Panc1 (cell line): ENCODE measurements at regions not wholly inside any gene's neighbourhood (a gene's known extent, or its start where the extent isn't known, plus 50 kb on each side); places are given as distances from the start of the nearest gene placed in this dataset.
"Not testable (repeated sequence)": the region's sequence is repeated elsewhere in the genome, so short reads cannot be mapped to it uniquely, and the experiment has no call there.

Experiments used
- ATAC-seq: fragments of 200-7000 bp; cut with Tn5 transposase; 2 replicates; pipeline ENCODE4 v1.9.1; 2020; ENCODE audit warnings: mild to moderate bottlenecking, moderate library complexity
- BruUV-seq: library from RNA; stranded (reverse); fragments of 400-500 nt; replicated peaks from 2 replicates; lab custom pipeline; 2021; lab: Mats Ljungman, UMichigan
- CTCF ChIA-PET: fragments of 300-600 bp; sonication (Branson Sonifier 250); formaldehyde crosslinking; loops from one replicate; lab custom pipeline; 2022; ENCODE audit warnings: antibody characterized with exemption; lab: Charles Lee
- POLR2A ChIA-PET: fragments of 300-600 bp; sonication (Branson Sonifier 250); formaldehyde crosslinking; loops from one replicate; lab custom pipeline; 2022; ENCODE audit warnings: antibody characterized with exemption; lab: Charles Lee
- DNase-seq: peaks from one replicate; pipeline ENCODE4 v3.0.0-alpha.2; 2010; ENCODE audit warnings: low read depth, low spot score
- H3K27ac ChIP-seq: 2 replicates; pipeline ENCODE4 v1.5.1; 2011; ENCODE audit warnings: mild to moderate bottlenecking, low read length, inconsistent platforms
- H3K27me3 ChIP-seq: fragments of 200-500 bp; sonication (Bioruptor generic); 2 replicates; pipeline ENCODE4 v1.6.0; 2014; ENCODE audit warnings: low read length, inconsistent platforms; ENCODE audit not compliant: control insufficient read depth, insufficient read depth
- H3K36me3 ChIP-seq: fragments of 200-500 bp; sonication (Bioruptor generic); 2 replicates; pipeline ENCODE4 v1.5.1; 2014; ENCODE audit warnings: inconsistent platforms, mild to moderate bottlenecking, low read length, moderate library complexity; ENCODE audit not compliant: control insufficient read depth, insufficient read depth
- H3K4me1 ChIP-seq: 2 replicates; pipeline ENCODE4 v1.5.1; 2011; ENCODE audit warnings: inconsistent platforms, mild to moderate bottlenecking, low read length, moderate library complexity; ENCODE audit not compliant: control insufficient read depth, insufficient read depth
- H3K4me3 ChIP-seq, 2 experiments: 2 replicates each; pipeline ENCODE4 v1.5.1; 2011 to 2012; ENCODE audit warnings: low read depth in 2 of 2, low read length in 2 of 2, mild to moderate bottlenecking in 2 of 2, inconsistent platforms in 1 of 2, moderate library complexity in 1 of 2
- H3K9me3 ChIP-seq: fragments of 200-500 bp; sonication (Bioruptor generic); 2 replicates; pipeline ENCODE4 v1.5.1; 2014; ENCODE audit warnings: low read depth, mild to moderate bottlenecking, inconsistent platforms, low read length, moderate library complexity; ENCODE audit not compliant: control insufficient read depth, insufficient read depth
- POLR2AphosphoS5 ChIP-seq: IDR thresholded peaks from 2 replicates; pipeline ENCODE4 v1.6.1; 2012; ENCODE audit warnings: mild to moderate bottlenecking, low read depth, low read length, moderate library complexity
- SIN3A ChIP-seq: IDR thresholded peaks from 2 replicates; pipeline ENCODE4 v1.6.1; 2012; ENCODE audit warnings: low read depth, mild to moderate bottlenecking, low read length, moderate library complexity, borderline replicate concordance; ENCODE audit not compliant: insufficient read depth
- TCF7L2 ChIP-seq: IDR thresholded peaks from 2 replicates; pipeline ENCODE4 v1.6.1; 2011; ENCODE audit warnings: mild to moderate bottlenecking, low read depth, low read length, inconsistent platforms
- in situ Hi-C: cut with HindIII; loops from 2 replicates; pipeline ENCODE4 v1.10.0; 2016; ENCODE audit warnings: low sequenced_read_pairs, low pct_unique_long_range_greater_than_20kb
- intact Hi-C: fragments of 100-400 bp; cut with micrococcal nuclease; formaldehyde crosslinking; loops from one replicate; pipeline ENCODE4 v1.10.0; 2022; ENCODE audit not compliant: unreplicated experiment
- TF ChIP-seq, protein P1 (sequence below): fragments of 450-650 bp; IDR thresholded peaks from 2 replicates; pipeline ENCODE4 v1.5.1; 2017; ENCODE audit warnings: mild to moderate bottlenecking
- TF ChIP-seq, protein P2 (sequence below), 2 experiments: IDR thresholded peaks; 2 replicates each; pipeline ENCODE4 v1.6.1; 2011 to 2012; ENCODE audit warnings: low read depth in 2 of 2, control low read depth in 1 of 2, low read length in 1 of 2, mild to moderate bottlenecking in 1 of 2, moderate library complexity in 1 of 2; ENCODE audit not compliant: insufficient read depth in 1 of 2

DNA sequence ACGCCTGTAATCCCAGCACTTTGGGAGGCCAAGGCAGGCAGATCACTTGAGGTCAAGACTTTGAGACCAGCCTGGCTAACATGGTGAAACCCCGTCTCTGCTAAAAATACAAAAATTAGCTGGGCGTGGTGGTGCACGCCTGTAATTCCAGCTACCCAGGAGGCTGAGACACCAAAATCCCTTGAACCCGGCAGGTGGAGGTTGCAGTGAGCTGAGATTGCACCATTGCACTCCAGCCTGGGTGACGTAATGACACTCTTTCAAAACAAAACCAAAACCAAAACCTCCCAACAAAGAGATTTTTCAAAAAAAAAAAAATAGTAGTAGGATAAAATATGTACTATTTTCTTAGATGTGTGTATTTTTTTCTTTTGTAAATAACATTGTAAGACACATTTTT lies 79.1 kb upstream of the MELK start:
- H3K4me1 ChIP-seq, H3K4me3 ChIP-seq, H3K9me3 ChIP-seq, in situ Hi-C loops, H3K27me3 ChIP-seq, H3K27ac ChIP-seq, intact Hi-C loops, BruUV-seq, ATAC-seq, H3K36me3 ChIP-seq, DNase-seq: not testable (repeated sequence)
- POLR2A ChIA-PET: interaction anchor here (0.6 kb wide), 1 partner anchor 234 kb away, joined by 9 read pairs; no protein-coding TSS in a partner anchor
- CTCF ChIA-PET: interaction anchor here (0.5 kb wide), 1 partner anchor 68 kb away, joined by 3 read pairs; no protein-coding TSS in a partner anchor

DNA sequence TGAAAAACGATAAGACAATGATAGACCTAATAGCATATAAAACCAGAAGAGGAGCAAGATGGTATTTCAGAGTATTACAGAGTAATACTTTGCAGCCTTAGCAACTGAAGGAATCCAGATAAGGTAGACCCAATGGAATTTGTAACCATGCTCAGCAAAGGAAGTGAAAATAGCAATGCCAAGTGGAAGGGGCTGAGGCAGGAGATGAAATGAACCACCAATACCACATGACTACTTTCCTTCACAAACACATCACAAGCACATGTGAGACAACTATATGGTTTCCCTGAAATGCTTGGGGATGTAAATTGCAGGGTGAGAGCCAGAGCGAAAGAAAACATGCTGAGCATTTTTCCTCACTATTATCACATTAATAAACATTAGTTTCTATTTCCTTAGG lies 79.8 kb upstream of the MELK start:
- Histone ChIP-seq H3K36me3 (no peaks in the 10 kb centered on the region), H3K4me1 (peaks cover 8% of the 10 kb centered on the region), H3K4me3 (no peak overlapping the region), H3K27me3 (no peaks in the 10 kb centered on the region; the same call in 1 of the 2 replicates), H3K9me3 (no peaks in the 10 kb centered on the region), H3K27ac (no peak overlapping the region)
- ChIA-PET POLR2A (interaction anchor here (0.5 to 0.6 kb wide), 2 partner anchors 233 to 420 kb away, joined by 4 to 9 read pairs; no protein-coding TSS in a partner anchor), CTCF (no interaction called here)
- ATAC-seq (no peak), DNase-seq (no peak)
- BruUV-seq: no TSS peak
- in situ Hi-C loops: no loop called here
- intact Hi-C loops: no loop called here
- TF ChIP-seq TCF7L2 (no peak), SIN3A (no peak), POLR2AphosphoS5 (no peak)
- TF ChIP-seq, protein P1, sequence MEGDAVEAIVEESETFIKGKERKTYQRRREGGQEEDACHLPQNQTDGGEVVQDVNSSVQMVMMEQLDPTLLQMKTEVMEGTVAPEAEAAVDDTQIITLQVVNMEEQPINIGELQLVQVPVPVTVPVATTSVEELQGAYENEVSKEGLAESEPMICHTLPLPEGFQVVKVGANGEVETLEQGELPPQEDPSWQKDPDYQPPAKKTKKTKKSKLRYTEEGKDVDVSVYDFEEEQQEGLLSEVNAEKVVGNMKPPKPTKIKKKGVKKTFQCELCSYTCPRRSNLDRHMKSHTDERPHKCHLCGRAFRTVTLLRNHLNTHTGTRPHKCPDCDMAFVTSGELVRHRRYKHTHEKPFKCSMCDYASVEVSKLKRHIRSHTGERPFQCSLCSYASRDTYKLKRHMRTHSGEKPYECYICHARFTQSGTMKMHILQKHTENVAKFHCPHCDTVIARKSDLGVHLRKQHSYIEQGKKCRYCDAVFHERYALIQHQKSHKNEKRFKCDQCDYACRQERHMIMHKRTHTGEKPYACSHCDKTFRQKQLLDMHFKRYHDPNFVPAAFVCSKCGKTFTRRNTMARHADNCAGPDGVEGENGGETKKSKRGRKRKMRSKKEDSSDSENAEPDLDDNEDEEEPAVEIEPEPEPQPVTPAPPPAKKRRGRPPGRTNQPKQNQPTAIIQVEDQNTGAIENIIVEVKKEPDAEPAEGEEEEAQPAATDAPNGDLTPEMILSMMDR: no peak
- TF ChIP-seq, protein P2, sequence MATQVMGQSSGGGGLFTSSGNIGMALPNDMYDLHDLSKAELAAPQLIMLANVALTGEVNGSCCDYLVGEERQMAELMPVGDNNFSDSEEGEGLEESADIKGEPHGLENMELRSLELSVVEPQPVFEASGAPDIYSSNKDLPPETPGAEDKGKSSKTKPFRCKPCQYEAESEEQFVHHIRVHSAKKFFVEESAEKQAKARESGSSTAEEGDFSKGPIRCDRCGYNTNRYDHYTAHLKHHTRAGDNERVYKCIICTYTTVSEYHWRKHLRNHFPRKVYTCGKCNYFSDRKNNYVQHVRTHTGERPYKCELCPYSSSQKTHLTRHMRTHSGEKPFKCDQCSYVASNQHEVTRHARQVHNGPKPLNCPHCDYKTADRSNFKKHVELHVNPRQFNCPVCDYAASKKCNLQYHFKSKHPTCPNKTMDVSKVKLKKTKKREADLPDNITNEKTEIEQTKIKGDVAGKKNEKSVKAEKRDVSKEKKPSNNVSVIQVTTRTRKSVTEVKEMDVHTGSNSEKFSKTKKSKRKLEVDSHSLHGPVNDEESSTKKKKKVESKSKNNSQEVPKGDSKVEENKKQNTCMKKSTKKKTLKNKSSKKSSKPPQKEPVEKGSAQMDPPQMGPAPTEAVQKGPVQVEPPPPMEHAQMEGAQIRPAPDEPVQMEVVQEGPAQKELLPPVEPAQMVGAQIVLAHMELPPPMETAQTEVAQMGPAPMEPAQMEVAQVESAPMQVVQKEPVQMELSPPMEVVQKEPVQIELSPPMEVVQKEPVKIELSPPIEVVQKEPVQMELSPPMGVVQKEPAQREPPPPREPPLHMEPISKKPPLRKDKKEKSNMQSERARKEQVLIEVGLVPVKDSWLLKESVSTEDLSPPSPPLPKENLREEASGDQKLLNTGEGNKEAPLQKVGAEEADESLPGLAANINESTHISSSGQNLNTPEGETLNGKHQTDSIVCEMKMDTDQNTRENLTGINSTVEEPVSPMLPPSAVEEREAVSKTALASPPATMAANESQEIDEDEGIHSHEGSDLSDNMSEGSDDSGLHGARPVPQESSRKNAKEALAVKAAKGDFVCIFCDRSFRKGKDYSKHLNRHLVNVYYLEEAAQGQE (IDR thresholded peaks at IDR 0.05; ENCODE audit: insufficient read depth in 1 of 2, low read depth in 2 of 2, low read length in 1 of 2): no peak

DNA sequence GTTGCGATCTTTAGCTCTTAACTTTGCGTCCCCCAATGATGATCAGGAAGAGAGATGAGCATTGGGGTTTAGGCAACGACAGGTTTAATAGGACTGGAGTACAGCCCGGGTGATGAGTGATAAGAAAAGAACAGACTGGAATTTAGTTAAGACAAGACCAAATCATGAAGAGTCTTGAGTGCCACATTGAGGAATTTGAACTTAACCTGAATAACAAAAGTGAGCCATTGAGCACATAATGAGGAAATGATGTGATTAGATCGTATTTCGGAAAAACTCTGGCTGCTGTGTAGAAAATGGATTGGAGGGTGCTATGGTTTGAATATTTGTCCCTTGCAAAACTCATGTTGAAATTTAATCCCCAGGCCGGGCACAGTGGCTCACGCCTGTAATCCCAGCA lies 83.2 kb upstream of the MELK start:
- ATAC-seq (no peak), DNase-seq (no peak)
- no peaks in the 10 kb centered on the region for H3K9me3 ChIP-seq
- H3K27me3 ChIP-seq: no peaks in the 10 kb centered on the region; the same call in 1 of the 2 replicates
- peaks cover 18% of the 10 kb centered on the region for H3K4me1 ChIP-seq
- POLR2A ChIA-PET: interaction anchor here (0.5 kb wide), 1 partner anchor 13 kb away, joined by 3 read pairs; no protein-coding TSS in a partner anchor
- H3K36me3 ChIP-seq: no peaks in the 10 kb centered on the region
- no peak overlapping the region for H3K4me3 ChIP-seq
- intact Hi-C loops: loop anchor here (5.0 kb wide), 1 partner anchor 68 kb away; no protein-coding TSS in a partner anchor
- in situ Hi-C loops: no loop called here
- CTCF ChIA-PET: no interaction called here
- TF ChIP-seq POLR2AphosphoS5 (no peak), SIN3A (no peak), TCF7L2 (no peak)
- TF ChIP-seq, protein P2 (IDR thresholded peaks at IDR 0.05; ENCODE audit: insufficient read depth in 1 of 2, low read depth in 2 of 2, low read length in 1 of 2): no peak
- TF ChIP-seq, protein P1: no peak
- H3K27ac ChIP-seq: no peak overlapping the region; the same call in 1 of the 2 replicates
- no TSS peak for BruUV-seq
